RWPE2 (cell line): ENCODE measurements at regions not wholly inside any gene's neighbourhood (a gene's known extent, or its start where the extent isn't known, plus 50 kb on each side); places are given as distances from the start of the nearest gene placed in this dataset.
A peak's percentile ranks its signal among the peaks of the same experiment; 100 is the strongest.

ENCODE experiments used
- ATAC-seq: fragments of 200-7000 bp; cut with Tn5 transposase; 3 replicates; pipeline ENCODE4 v1.9.1; 2021; ENCODE audit warnings: low read depth
- DNase-seq: peaks from one replicate; pipeline ENCODE4 v3.0.0-alpha.2; 2020; ENCODE audit warnings: low spot score
- H3K27ac ChIP-seq: fragments of 450-650 bp; 2 replicates; pipeline ENCODE4 v1.5.1; 2017; ENCODE audit warnings: mild to moderate bottlenecking; ENCODE audit not compliant: poor library complexity, severe bottlenecking
- H3K27me3 ChIP-seq: fragments of 250-450 bp; sonication (Bioruptor Pico); 2 replicates; pipeline ENCODE4 v1.5.1; 2021; ENCODE audit warnings: mild to moderate bottlenecking, moderate library complexity; ENCODE audit not compliant: insufficient read depth, poor library complexity, severe bottlenecking
- H3K36me3 ChIP-seq: fragments of 250-450 bp; sonication (Bioruptor Pico); 2 replicates; pipeline ENCODE4 v1.5.1; 2020; ENCODE audit warnings: low read depth, mild to moderate bottlenecking, moderate library complexity
- H3K4me1 ChIP-seq: fragments of 250-450 bp; sonication (Bioruptor Pico); 2 replicates; pipeline ENCODE4 v1.5.1; 2021; ENCODE audit warnings: mild to moderate bottlenecking, moderate library complexity; ENCODE audit not compliant: insufficient read depth, poor library complexity, severe bottlenecking
- H3K4me3 ChIP-seq: fragments of 250-450 bp; sonication (Bioruptor Pico); 2 replicates; pipeline ENCODE4 v1.5.1; 2021; ENCODE audit warnings: mild to moderate bottlenecking, moderate library complexity; ENCODE audit not compliant: severe bottlenecking
- H3K9me3 ChIP-seq: fragments of 250-450 bp; sonication (Bioruptor Pico); 2 replicates; pipeline ENCODE4 v1.5.1; 2021; ENCODE audit warnings: mild to moderate bottlenecking, moderate library complexity; ENCODE audit not compliant: severe bottlenecking
- CTCF ChIP-seq: fragments of 450-650 bp; IDR thresholded peaks from one replicate; pipeline ENCODE4 v1.5.1; 2017; ENCODE audit warnings: mild to moderate bottlenecking, moderate library complexity; ENCODE audit not compliant: poor library complexity, severe bottlenecking

DNA sequence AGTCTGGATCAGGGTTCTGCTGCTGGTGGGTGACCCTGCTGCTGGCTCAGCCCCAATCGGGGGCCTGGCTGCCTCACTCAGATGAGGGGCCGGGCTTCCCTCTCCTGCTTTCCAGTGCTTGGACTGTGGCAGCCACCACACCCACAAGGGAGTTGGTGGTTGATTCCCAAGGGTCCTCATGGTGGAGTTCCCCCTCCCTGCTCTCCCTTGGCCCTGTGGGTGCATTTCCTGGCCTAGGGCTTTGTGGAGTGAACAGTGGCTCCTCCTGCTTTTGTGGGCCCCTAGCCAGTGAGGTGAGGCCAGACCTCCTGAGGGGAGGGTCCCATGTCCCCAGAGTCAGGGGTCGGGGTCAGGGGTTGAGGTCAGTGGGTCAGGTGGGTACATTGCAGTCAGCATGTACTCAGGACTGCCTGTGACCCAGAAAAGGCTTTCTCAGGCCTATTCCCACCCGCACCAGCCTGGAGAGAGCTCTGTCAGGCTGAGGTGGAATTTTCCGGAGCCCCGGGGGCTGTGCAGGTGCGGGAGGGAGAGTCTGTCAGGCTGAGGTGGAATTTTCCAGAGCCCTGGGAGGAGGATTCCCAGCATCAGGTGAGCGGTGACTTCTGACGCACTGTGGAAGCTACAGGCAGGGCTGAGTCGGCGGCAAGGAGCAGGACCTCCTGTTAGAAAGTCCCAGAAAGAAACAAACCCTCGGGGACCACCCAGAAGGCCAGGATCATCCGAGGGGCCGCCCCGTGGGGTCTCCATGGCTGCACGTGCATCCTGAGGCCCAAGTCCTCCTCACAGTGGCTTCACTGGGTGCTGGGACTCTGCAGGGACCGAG, 94.4 kb upstream of the INSIG1 start:
- no peak for DNase-seq
- no peaks in the 10 kb centered on the region for H3K27me3 ChIP-seq
- no peak overlapping the region for H3K27ac ChIP-seq
- no peak overlapping the region for H3K4me3 ChIP-seq
- ATAC-seq, result no peak
- TF ChIP-seq CTCF, result no peak
- H3K4me1 ChIP-seq, result peaks cover 12% of the 10 kb centered on the region
- H3K36me3 ChIP-seq, result no peaks in the 10 kb centered on the region
- H3K9me3 ChIP-seq, result no peaks in the 10 kb centered on the region

DNA sequence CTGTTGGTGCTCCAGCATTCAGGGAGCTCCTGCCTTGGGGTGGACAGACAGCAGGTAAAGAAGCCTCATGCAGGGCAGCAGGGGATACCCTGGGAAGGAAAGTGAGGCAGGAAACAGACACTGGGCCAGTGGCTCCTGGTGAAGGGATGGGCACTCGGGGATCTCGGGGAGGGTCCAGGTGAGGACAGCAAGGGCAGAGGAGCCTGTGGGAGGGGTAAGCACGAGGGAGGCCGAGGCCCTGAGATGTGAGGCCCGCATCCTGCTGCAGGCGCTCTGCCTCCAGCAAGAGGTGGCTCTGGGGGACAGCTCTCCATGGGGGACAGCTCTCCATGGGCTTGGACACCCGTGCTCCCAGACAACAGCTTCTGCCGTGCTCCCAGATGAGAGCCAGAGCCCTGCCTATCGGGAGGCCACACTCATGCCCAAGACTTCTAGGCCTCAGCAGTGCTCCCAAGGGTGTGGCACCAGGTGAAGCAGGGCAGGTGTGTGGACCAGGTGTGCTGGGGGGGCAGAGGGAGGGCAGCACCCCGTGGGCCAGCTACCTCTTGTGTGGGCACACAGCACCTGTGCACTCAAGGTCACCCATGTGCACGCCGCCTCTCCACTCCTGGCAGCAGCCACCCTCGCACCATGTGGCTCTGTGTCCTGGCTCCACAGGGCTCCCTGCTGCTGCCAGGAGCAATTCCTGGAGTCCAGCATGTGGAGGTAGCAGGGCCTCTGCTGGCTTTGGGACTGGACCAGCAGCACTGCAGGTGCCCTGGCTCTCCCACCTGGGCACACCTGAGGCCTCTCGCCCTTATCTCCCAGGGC, 93.6 kb upstream of the INSIG1 start:
- ATAC-seq, result no peak
- Histone ChIP-seq H3K4me3 (no peak overlapping the region), H3K9me3 (no peaks in the 10 kb centered on the region), H3K36me3 (no peaks in the 10 kb centered on the region), H3K4me1 (peaks cover 13% of the 10 kb centered on the region), H3K27ac (peak overlapping the region; percentile 61), H3K27me3 (no peaks in the 10 kb centered on the region)
- no peak for DNase-seq
- no peak for TF ChIP-seq CTCF

- no peak for DNase-seq
- H3K27me3 ChIP-seq, result no peaks in the 10 kb centered on the region
- no peaks in the 10 kb centered on the region for H3K9me3 ChIP-seq
- H3K36me3 ChIP-seq, result no peaks in the 10 kb centered on the region
- no peak overlapping the region for H3K4me3 ChIP-seq
- no peak for ATAC-seq
- H3K4me1 ChIP-seq, result peaks cover 14% of the 10 kb centered on the region
- peak overlapping the region; percentile 61 for H3K27ac ChIP-seq
- TF ChIP-seq CTCF, result no peak
These were observed 92.8 kb upstream of the INSIG1 start for GRCh38 chr7:155204744-155205367.

GRCh38 chr7:155205368-155206317, 92.0 kb upstream of the INSIG1 start:
- peak; percentile 89 for ATAC-seq
- peak; percentile 87 for DNase-seq
- Histone ChIP-seq H3K36me3 (no peaks in the 10 kb centered on the region), H3K27ac (peak overlapping the region; percentile 61), H3K9me3 (no peaks in the 10 kb centered on the region), H3K4me3 (no peak overlapping the region), H3K4me1 (peaks cover 14% of the 10 kb centered on the region), H3K27me3 (no peaks in the 10 kb centered on the region)
- no peak for TF ChIP-seq CTCF
